HK-2 (cell line): ENCODE measurements at regions not wholly inside any gene's neighbourhood (a gene's known extent, or its start where the extent isn't known, plus 50 kb on each side); places are given as distances from the start of the nearest gene placed in this dataset.

Experiments used
- DNase-seq: peaks from one replicate; pipeline ENCODE4 v3.0.0-alpha.2; 2018; ENCODE audit not compliant: unreplicated experiment

GRCh38 chr11:95353706-95354105, 122.7 kb upstream of the SESN3 start:
- no peak for DNase-seq

GRCh38 chr11:95352733-95353346, 121.8 kb upstream of the SESN3 start:
- no peak for DNase-seq

- DNase-seq = no peak
Measured at GRCh38 chr11:95349345-95349942, 118.4 kb upstream of the SESN3 start.

GRCh38 chr11:95346265-95346664, 115.3 kb upstream of the SESN3 start:
- DNase-seq = no peak

GRCh38 chr11:95345651-95346050, 114.6 kb upstream of the SESN3 start:
- no peak for DNase-seq

GRCh38 chr11:95344932-95345642, 114.1 kb upstream of the SESN3 start:
- no peak for DNase-seq

GRCh38 chr11:95341221-95341620, 110.2 kb upstream of the SESN3 start:
- DNase-seq = no peak

- no peak for DNase-seq
Measured at GRCh38 chr11:95339086-95339901, 108.3 kb upstream of the SESN3 start.

- DNase-seq = no peak
Measured at GRCh38 chr11:95338430-95338991, 107.5 kb upstream of the SESN3 start.

- no peak for DNase-seq
Measured at GRCh38 chr11:95337972-95338429, 107.0 kb upstream of the SESN3 start.

GRCh38 chr11:95337175-95337957, 106.4 kb upstream of the SESN3 start:
- no peak for DNase-seq

GRCh38 chr11:95335989-95336388, 105.0 kb upstream of the SESN3 start:
- no peak for DNase-seq

- DNase-seq = no peak
Measured at GRCh38 chr11:95331161-95331560, 100.2 kb upstream of the SESN3 start.

GRCh38 chr11:95330302-95330701, 99.3 kb upstream of the SESN3 start:
- no peak for DNase-seq

GRCh38 chr11:95327273-95327948, 96.4 kb upstream of the SESN3 start:
- no peak for DNase-seq

- no peak for DNase-seq
Measured at GRCh38 chr11:95325777-95326258, 94.8 kb upstream of the SESN3 start.

- no peak for DNase-seq
Measured at GRCh38 chr11:95324826-95325225, 93.8 kb upstream of the SESN3 start.

- DNase-seq = no peak
Measured at GRCh38 chr11:95322539-95322938, 91.5 kb upstream of the SESN3 start.

GRCh38 chr11:95318498-95318897, 87.5 kb upstream of the SESN3 start:
- no peak for DNase-seq

GRCh38 chr11:95308512-95309035, 77.6 kb upstream of the SESN3 start:
- no peak for DNase-seq
